GM12864 (cell line): ENCODE measurements at regions not wholly inside any gene's neighbourhood (a gene's known extent, or its start where the extent isn't known, plus 50 kb on each side); places are given as distances from the start of the nearest gene placed in this dataset.
"Not testable (repeated sequence)": the region's sequence is repeated elsewhere in the genome, so short reads cannot be mapped to it uniquely, and the experiment has no call there.

ENCODE experiments used
- DNase-seq: peaks from one replicate; pipeline ENCODE4 v3.0.0-alpha.2; 2011; ENCODE audit warnings: low read depth
- H3K4me3 ChIP-seq: 2 replicates; pipeline ENCODE4 v1.5.1; 2011; ENCODE audit warnings: mild to moderate bottlenecking, low read depth, low read length, control low read depth
- TF ChIP-seq, protein P1 (sequence below): IDR thresholded peaks from 2 replicates; pipeline ENCODE4 v1.5.1; 2011; ENCODE audit warnings: low read depth, mild to moderate bottlenecking, moderate library complexity, low read length, control low read depth, inconsistent platforms; ENCODE audit errors: missing control alignments

DNA sequence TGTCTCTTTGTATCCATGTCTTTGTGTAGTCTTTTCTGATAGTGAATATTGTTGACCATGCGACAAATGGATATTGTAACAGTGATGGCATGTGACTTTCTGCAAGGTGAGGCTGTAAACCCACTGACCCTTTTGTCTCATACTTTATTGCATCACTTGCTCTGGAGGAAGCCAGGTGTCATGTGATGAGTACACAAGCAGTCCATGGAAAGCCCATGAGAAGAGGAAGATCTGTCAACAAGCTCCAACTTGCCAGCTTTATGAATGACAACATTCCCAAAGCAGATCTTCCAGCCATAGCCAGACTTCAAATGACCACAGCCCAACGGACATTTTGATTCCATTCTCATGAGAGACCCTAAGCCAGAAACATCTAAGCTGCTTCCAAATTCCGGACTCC is 450.1 kb upstream of the ACTBL2 start:
- DNase-seq: no peak
- TF ChIP-seq, protein P1, sequence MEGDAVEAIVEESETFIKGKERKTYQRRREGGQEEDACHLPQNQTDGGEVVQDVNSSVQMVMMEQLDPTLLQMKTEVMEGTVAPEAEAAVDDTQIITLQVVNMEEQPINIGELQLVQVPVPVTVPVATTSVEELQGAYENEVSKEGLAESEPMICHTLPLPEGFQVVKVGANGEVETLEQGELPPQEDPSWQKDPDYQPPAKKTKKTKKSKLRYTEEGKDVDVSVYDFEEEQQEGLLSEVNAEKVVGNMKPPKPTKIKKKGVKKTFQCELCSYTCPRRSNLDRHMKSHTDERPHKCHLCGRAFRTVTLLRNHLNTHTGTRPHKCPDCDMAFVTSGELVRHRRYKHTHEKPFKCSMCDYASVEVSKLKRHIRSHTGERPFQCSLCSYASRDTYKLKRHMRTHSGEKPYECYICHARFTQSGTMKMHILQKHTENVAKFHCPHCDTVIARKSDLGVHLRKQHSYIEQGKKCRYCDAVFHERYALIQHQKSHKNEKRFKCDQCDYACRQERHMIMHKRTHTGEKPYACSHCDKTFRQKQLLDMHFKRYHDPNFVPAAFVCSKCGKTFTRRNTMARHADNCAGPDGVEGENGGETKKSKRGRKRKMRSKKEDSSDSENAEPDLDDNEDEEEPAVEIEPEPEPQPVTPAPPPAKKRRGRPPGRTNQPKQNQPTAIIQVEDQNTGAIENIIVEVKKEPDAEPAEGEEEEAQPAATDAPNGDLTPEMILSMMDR: no peak
- no peak overlapping the region for H3K4me3 ChIP-seq

- no peak for DNase-seq
- no peak overlapping the region for H3K4me3 ChIP-seq
- TF ChIP-seq, protein P1: no peak
Observed at GRCh38 chr5:57931807-57932206, 449.2 kb upstream of the ACTBL2 start.

DNA sequence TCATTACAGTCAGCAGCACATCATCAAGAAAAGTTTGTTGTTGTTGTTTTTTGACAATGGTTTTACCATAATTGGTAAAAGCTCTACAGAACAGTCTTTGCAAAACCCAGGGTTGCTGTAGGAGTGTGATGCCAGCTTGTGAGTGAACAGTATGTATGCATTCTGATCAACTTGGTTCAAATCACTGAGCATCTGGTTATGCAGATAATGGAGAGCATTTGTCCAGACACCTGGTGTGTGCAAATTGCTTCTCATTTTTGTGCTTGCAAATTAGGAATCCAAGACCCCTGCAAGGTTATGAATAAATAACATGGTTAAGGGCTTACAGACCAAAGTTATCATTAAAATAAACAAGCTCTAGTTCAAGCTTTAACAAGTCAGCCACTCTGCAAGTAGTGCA is 448.7 kb upstream of the ACTBL2 start:
- TF ChIP-seq, protein P1: no peak
- DNase-seq: no peak
- H3K4me3 ChIP-seq: no peak overlapping the region

DNA sequence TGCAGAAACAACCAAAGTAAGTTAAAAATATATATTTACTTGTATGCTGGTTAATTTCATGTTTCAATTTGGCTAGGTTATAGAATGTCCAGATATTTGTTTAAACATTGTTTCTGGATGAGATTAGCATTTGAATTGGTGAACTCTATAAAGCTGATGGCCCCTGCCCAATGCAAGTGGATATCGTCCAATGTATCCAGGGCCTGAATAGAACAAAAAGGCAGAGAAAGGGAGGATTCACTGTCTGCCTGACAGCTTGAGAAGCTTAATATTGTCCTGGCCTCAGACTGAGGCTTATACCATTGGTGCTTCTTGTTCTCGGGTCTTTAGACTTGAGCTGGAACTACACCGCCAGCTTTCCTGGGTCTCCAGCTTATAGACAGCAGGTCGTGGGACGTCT is 446.7 kb upstream of the ACTBL2 start:
- H3K4me3 ChIP-seq: no peak overlapping the region
- DNase-seq: no peak
- TF ChIP-seq, protein P1: no peak

- not testable (repeated sequence) for H3K4me3 ChIP-seq
Observed at GRCh38 chr5:57923094-57923493, 440.5 kb upstream of the ACTBL2 start.

GRCh38 chr5:57917004-57917403 is 434.4 kb upstream of the ACTBL2 start:
- DNase-seq: no peak
- TF ChIP-seq, protein P1: no peak
- H3K4me3 ChIP-seq: no peak overlapping the region

More at GRCh38 chr5:57923094-57923493, 440.5 kb upstream of the ACTBL2 start:
- DNase-seq: not testable (repeated sequence)

DNA sequence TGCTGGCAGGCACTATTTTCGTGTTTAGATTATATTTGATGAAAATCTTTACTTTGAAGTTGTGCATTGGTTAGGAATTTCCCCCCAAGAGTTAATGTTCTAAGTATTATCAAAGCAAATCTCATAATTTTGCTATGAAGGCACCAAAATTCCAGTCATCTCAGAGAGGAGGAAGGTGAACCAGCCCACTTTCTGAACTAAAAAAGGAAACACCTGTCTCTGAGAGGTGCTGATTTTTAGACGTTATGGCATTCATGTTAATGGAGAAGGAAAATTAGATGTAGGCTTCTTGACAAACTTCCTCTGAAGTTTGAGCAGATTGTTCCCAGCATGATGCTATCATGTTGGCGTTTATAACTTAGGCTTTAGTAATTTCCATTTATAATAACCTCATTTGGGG is 432.9 kb upstream of the ACTBL2 start:
- H3K4me3 ChIP-seq: no peak overlapping the region
- TF ChIP-seq, protein P1: no peak

GRCh38 chr5:57911438-57911837 is 428.8 kb upstream of the ACTBL2 start:
- no peak overlapping the region for H3K4me3 ChIP-seq
- no peak for DNase-seq
- TF ChIP-seq, protein P1: no peak

More for the DNA sequence above, 432.9 kb upstream of the ACTBL2 start:
- no peak for DNase-seq
